HT1080 (cell line): ENCODE measurements at regions not wholly inside any gene's neighbourhood (a gene's known extent, or its start where the extent isn't known, plus 50 kb on each side); places are given as distances from the start of the nearest gene placed in this dataset.

Experiments
- DNase-seq: peaks from one replicate; pipeline ENCODE4 v3.0.0-alpha.2; 2015; ENCODE audit warnings: low read depth

- no peak for DNase-seq
Measured at GRCh38 chr13:111862836-111863815, 203.8 kb upstream of the SOX1 start.

- no peak for DNase-seq
Measured at GRCh38 chr13:111864566-111864965, 202.4 kb upstream of the SOX1 start.

GRCh38 chr13:111865046-111865445, 201.9 kb upstream of the SOX1 start:
- DNase-seq, result no peak

DNA sequence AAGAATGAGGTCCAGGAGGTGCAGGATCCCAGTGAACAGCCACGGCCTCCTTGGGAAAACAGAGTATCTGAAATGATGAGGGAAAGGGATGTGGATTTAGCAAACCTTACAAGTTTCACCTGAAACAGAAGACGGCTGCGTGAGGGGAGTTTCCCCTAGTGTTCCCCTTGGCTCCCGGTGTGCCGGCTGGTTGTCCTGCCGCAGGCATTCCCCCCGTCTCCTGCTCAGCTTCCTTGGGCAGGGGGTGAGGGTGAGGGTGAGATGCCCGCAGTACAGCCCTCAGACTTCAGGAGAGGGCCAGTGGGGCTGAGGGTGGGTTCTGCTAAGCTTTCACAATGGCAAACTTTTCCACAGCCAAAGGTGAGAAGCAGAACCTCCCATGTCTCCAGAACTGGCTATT, 201.1 kb upstream of the SOX1 start:
- no peak for DNase-seq

DNA sequence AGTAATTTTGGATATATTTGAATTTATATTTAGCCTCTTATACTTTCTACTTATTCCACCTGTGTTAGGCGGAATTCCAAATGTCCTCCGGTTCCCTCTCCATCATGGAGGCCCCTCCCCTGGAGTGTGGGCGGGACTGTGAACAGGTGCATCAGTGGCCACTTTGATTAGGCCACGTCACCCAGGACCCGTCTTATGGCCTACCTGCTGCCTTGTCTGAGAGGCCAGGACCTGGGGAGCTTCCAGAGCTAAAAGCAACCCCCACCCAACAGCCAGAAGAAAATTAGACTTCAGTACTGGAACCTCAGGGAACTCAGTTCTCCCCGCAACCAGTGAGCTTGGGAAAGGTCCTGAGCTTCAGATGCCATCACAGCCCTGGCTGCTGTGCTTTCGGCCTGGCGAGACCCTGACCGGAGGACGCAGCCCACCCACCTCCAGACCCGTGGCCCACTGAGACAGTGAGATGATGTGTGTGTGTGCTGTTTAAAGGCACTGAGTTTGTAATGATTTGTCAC, 200.2 kb upstream of the SOX1 start:
- no peak for DNase-seq

DNA sequence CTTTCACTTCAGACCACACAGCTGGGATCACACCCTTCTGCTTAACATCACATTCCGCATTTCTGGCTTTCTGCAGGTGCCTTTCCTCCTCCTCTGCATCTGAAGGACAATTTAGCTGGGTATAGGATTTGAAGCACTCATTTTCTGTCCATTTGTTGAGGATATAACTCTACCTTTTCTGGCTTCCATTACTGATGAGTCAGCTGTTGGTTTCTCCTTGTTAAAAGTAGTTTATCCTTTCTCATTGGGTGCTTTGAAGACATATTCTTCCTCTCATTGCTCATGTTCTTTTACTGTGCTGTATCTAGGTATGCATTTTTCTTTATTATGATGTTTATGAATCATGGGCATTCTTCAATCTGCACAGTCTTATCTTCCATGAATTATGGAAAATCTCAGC, 199.3 kb upstream of the SOX1 start:
- no peak for DNase-seq

- DNase-seq, result no peak
Measured at GRCh38 chr13:111868716-111869115, 198.2 kb upstream of the SOX1 start.

DNA sequence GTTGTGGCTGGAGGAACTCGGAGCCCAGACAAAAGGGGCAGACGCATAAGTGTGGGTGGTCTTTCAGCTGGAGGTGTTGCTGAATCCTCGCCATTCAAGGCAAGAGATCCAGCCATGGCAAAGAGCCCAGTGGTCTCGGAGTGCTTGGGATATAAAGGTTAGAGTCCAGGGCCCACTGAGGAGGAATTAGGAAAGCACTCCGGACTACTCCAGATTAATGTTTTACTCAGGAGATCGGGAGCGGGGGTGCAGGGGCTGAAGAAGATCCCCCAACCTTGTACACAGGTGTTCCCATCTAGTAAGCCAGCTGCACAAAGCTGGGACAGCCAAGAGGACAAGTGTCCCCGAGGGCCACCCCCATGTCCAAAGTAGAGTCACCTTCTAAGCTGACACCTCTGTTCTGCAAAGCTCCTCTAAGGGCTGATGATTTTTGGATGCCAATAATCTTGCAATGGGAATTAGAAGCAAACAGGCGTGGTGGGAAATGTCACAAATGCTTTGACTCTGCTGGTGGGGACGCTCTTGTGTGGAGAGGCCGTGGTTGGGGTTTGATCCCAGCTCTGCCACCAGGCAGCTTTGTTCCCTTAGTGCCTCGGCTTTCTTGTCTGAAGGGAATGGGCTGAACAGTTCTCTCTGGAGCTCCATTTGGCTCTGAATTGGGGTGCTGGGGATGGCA, 194.3 kb upstream of the SOX1 start:
- DNase-seq, result no peak

DNA sequence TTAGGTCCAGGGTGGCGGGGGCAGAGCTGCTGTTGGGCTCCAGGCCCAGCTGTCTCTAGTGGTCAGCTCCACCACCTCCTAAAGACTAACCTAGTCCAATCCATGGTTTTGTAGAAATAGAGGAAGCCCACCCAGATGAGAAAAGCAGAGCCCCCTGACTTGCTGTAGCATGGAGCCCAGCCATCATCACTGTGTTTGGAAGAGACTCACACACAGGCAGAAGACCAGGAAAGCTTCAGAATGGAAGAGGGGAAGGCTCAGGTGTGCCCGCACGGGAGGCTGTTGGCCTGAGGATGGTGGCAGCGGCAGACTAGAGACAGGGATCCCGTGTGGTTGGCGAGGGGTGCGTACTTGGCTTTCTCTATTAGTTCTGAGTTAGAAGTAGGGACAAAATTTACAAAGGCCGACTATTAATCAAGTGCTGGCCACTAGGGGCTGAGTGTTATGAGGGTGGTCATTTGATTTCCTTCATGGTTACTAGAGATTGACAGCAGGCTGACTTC, 193.2 kb upstream of the SOX1 start:
- DNase-seq, result no peak

DNA sequence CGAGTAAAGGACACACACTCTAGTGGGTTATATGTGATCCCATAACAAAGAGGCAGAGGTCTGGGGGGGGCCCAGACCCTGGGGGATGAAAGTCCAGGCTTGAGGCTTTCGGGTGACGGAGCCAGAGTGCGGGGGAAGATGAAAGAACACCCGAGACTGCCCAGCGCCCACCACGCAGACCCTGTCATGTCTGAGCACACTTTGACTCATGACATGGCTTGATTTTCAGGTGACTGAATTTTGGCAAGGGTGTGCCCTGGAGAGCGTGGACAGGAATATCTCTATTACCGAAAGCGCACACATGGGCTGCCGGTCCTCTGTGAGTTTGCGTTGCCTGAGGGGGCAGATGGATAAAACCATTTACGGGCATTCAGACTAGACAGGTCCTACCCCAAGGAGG, 192.0 kb upstream of the SOX1 start:
- no peak for DNase-seq

DNA sequence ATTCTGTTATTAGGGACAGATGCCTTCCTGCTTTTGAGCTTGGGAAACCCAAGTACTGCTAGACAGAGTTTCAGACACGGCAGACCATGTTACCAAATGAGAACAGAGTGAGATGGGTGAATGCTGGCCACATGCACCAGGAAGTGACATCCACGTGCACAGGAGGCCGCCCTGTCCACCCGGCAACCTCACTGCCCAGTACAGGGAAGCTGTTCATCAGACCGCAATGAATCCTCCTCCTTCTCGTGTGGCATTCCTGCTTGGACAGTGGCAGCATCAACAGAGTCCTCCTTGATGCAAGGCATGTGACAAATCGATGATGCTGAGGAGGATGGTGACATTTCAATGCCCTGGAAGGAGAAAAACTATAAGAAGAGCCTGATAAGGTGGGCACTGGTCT, 191.0 kb upstream of the SOX1 start:
- no peak for DNase-seq

DNA sequence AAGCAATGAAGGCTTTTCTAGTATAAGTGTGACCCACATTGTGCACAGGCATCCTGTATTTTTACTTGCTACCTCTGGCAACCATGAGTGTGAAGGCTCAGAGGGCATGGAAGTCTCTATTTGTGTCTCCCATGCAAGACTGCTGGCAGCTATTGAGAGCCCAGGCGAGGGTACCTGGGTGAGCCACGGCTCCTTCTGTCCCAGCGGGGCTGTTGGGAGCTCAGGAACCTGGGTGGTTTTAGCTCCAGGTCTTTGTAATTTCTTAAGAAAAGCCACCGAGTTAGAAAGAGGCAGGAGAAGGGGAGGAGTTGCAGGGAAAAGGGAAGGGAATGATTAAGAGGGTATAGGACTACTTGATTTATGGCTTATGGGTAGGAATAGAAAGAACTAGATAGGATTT, 190.4 kb upstream of the SOX1 start:
- DNase-seq, result no peak

- no peak for DNase-seq
Measured at GRCh38 chr13:111877906-111878305, 189.0 kb upstream of the SOX1 start.

DNA sequence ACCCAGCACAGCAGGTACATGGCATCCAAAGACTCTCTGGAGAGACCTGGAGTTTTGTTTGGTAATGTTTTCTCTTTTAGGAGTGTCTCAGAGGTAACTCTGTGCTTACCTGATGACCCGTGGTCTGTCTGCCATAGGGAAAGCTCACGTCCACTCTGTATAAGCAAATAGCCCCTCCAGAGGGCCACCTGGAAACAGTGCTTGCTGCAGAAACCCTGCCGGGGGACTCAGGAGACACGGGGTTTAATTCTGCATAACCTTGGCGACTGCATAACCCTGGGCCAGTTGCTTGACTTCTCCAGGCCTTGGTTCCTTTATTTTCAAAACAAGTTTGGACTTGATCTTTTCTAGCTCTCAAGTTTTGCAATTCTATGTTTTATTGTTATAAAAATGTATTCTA, 187.2 kb upstream of the SOX1 start:
- no peak for DNase-seq

GRCh38 chr13:111880185-111880584, 186.8 kb upstream of the SOX1 start:
- no peak for DNase-seq

GRCh38 chr13:111881700-111882099, 185.2 kb upstream of the SOX1 start:
- DNase-seq, result no peak

DNA sequence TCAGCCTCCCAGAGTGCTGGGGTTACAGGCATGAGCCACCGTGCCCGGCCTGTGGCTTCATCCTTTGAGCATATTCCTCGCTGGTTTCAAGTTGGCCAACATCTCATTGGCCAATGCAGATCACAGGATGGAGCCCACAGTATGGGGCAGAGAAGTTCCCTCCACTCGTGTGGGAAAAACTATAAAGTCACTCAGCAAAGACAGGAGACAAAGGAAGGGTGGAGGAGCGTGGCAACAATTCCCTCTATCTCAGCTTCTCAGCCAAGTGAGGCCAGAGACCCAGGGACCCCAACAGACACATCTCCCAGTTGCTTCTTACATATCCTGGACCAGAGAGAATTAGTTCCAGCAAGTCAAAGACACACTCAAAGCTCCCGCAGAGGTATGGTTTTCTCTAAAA, 184.6 kb upstream of the SOX1 start:
- DNase-seq, result no peak

- DNase-seq, result no peak
Measured at GRCh38 chr13:111883571-111884343, 183.2 kb upstream of the SOX1 start.

GRCh38 chr13:111886217-111886945, 180.6 kb upstream of the SOX1 start:
- peak; percentile 6 for DNase-seq

DNA sequence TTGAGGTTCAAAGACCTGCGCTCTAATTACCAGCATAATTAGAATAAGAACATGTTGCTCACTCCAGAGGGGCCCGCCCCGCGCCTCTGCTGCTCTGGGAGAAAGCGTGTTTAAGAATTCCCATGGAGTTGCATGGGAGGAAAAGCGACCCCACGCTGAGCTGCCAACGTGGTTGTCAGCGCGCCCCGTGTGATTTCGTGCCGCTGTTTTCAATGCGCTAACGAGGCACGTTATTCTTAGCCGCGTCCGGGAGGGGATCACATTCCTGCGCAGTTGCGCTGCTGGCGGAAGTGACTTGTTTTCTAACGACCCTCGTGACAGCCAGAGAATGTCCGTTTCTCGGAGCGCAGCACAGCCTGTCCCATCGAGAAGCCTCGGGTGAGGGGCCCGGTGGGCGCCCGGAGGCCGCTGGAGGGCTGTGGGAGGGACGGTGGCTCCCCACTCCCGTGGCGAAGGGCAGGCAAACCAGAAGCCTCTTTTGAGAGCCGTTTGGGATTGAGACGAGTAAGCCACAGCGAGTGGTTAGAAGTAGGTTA, 173.8 kb upstream of the SOX1 start:
- DNase-seq, result peak; percentile 5
